Mesenteric fat pad (tissue), 1 donor: ENCODE measurements at regions not wholly inside any gene's neighbourhood (a gene's known extent, or its start where the extent isn't known, plus 50 kb on each side); places are given as distances from the start of the nearest gene placed in this dataset.

ENCODE experiments used
- DNase-seq: peaks from one replicate; pipeline ENCODE4 v3.0.0-alpha.2; 2020; ENCODE audit warnings: low spot score
- donor health status: DM: yes; HTN: yes; CAD: no.

GRCh38 chr16:85173981-85174751 is 61.9 kb upstream of the CIBAR2 start:
- DNase-seq: no peak

GRCh38 chr16:85174871-85175723 is 62.8 kb upstream of the CIBAR2 start:
- DNase-seq: no peak

GRCh38 chr16:85175724-85176233 is 63.5 kb upstream of the CIBAR2 start:
- DNase-seq: no peak

- DNase-seq: no peak
Measured at GRCh38 chr16:85176541-85177447, 64.5 kb upstream of the CIBAR2 start.

- no peak for DNase-seq
Measured at GRCh38 chr16:85177448-85177846, 65.2 kb upstream of the CIBAR2 start.

- no peak for DNase-seq
Measured at GRCh38 chr16:85178006-85178591, 65.8 kb upstream of the CIBAR2 start.

DNA sequence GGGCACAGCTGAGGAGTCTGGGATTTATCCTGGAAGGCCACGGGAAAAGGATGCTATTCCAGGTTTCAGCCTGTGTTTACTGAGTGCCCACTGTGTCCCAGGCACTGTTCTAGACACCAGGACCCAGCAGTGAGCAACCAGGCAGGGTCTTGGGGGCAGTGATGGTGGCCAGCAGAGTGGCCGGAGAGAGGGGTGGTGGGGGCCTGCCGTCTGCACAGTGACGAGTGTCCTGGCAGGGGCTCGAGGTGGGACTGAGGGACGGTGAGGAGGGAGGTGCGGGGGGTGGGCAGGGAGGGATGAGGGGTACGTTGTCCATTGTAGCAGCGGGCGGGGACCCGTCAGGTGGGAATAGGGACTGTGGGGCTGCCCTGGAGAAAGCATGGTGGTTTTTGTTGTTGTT is 66.3 kb upstream of the CIBAR2 start:
- no peak for DNase-seq

DNA sequence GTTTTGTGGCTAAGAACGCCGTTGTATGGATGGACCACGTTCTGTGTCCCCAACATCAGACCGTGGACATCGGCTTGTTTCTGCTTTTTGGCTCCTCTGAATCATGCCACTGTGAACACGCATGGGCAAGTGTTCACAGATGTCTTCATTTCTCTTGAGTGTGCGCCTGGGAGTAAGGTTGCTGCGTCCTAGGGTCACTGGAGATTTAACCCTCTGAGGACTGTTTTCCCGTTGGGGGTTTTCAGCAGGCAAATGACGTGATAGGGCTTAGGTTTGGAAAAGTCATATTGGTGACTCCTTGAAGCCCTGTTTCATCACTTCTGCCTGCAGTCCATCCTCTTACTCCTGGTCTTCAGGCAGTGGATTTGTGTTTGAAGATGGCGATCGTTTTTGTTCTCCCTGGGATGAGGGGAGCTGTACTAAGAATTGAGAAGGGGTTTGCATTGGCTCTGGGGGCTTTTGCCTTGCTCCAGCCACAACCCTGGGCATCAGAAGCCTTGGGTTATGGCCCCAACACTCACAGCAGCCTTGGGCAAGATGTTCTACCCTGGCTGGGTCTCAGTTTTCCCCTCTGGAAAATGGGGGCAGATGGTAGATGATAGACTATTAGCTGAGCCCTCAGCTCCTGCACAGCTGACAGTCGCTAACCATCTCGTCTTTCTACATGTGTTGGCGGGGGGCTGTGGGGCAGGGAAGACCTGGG is 67.2 kb upstream of the CIBAR2 start:
- DNase-seq: no peak

DNA sequence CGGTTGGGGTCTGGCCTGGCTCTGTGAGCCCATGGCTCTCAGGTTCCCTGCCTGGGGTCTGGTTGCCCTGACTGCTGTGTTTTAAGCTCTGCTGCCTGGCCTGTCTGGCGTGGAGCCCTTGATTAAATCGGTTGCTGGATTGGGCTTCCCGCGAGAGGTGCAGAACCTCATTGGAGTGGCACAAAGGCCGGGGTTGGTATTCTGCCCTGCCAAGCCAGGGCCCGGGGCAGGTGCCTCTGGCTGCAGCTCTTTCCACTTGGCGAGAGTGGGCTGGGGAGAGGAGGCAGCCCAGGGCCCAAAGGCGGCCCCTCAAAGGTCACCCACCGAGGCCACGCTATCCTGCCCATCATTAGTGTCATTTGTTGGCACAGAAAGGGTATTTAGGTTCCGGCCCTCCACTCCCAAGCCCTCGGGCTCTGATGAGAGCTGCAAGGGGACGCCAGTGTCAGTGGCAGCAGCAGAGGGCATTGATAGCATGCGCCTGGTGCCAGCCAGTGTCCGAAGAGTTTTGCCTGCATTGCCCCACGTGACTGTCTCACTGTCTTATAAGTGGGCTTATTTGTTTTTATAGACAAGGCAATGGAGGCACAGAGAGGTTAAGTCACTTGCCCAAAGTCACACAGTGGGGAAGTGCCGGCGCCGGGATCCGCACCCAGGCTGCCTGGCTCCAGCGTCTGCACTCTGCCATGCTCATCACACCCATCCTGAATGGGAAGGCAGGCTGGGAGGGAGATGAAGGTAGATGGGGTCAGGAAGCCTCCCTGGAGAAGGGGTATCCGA is 68.0 kb upstream of the CIBAR2 start:
- no peak for DNase-seq

- no peak for DNase-seq
Measured at GRCh38 chr16:85180827-85181738, 68.8 kb upstream of the CIBAR2 start.

- no peak for DNase-seq
Measured at GRCh38 chr16:85181739-85182129, 69.5 kb upstream of the CIBAR2 start.

- DNase-seq: no peak
Measured at GRCh38 chr16:85182286-85182685, 70.0 kb upstream of the CIBAR2 start.

- no peak for DNase-seq
Measured at GRCh38 chr16:85182774-85183173, 70.5 kb upstream of the CIBAR2 start.

DNA sequence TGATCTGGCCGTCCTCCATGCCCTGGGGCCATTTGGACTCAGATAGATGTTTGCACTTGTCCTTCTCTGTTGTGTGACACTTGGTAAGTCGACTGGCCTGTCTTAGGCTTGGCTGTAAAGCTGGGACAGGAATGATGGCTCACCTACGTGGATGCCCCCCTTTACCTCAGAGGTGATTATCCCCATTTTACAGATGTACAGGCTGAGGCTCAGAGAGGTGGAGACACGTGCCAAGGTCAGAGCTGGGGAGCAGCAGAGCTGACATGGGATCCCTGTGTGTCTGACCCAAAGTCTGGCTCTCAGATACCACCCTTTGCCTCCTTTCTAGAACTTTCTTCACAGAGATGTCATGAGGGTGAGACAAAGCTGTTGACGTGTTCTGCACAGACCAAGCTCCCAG is 71.3 kb upstream of the CIBAR2 start:
- no peak for DNase-seq

DNA sequence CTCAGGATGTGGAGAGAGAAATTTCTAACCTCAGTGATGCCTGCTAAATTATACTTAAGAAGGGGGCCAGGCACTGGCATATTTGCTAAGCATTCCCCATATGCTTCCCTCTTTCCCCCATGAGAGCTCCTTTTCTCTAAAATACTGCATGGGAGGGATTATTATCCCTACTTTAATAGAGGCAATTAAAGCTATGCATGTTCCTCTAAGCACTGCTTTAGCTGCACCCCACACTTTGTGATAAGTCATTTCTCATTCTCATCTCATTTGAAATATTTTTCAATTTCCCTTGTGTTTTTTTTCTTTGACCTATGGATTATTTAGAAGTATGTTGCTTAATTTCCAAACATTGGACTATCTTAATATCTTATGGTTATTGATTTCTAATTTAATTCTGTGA is 72.1 kb upstream of the CIBAR2 start:
- no peak for DNase-seq

DNA sequence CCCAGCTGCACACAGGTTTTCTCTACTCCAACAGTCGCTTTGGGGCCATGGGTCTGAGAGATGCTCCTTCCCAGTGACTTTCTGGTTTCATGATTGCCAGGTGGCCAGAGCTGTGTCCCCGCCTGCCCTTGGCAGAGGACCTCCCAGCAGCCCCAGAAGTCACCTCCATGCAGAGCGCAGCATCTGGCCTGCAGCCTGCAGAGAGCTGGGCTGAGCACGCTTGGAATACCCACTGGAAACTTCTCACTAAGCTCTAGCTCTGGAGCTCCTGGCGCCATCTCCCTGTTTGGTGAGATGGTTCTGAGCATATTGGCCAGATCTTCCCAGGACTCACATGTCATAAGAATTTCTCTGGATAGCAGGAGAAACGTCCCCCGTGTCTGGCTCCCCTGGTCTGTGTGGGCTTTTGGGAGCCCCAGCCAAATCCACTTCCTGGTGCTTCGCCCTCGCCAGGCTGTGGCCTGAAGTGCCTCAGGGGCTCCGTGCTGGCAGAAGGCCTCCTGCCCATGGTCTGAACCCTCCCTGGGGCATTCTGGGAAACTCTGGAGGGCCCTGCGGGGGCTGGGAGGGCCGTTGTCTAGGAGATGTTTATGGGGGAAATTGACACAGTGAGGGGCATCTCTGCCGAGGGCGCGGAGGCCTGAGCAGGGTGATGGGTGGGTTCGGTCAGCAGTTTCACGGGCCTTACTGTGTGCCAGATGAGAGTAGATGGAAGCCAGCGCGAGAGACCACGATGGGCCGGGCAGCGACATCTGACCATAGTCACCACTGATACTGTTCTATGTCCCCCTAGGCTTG is 73.2 kb upstream of the CIBAR2 start:
- DNase-seq: no peak

DNA sequence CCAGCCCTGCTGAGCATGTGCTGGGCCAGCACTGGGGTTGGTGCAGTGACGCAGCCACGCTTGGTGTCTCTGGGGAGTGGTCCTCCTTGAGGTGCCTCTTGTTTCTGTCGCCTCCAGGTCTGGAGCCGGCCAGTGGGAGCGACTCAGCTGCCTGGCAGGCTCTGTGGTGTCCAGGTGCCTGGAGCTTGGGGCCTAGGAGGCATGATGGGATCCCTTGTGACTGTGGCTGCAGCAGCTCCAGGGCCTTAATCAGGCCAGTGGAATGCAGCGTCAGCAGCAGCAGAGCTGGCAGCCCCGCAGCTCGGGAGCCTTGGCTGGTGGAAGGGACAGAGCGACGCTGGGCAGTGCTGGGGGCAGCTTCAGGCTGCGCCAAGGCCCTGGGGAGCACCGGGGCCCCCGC is 74.7 kb upstream of the CIBAR2 start:
- DNase-seq: no peak

DNA sequence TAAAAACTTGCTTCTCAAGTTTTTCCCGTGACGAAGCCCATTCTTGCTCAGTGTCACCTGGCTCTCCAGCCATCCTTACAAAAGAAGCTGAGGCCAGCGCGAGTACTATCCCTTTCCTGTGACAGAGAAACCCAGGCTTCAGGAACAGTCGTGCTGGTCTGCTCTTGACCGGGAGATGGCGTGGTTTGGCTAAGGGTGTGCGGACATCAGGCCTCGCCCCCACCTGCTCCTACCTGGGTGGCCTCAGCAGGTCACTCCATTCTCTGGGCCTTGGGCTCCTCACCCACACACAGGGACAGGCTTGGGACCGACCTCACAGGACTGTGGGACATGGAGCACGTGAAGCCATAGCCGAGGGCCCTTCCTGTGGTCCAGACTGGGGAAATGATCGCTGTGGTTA is 75.2 kb upstream of the CIBAR2 start:
- no peak for DNase-seq
